GM18858 (cell line): ENCODE measurements at regions not wholly inside any gene's neighbourhood (a gene's known extent, or its start where the extent isn't known, plus 50 kb on each side); places are given as distances from the start of the nearest gene placed in this dataset.

Source experiments
- ATAC-seq: cut with Tn5 transposase; IDR thresholded peaks from one replicate; pipeline ENCODE4 v1.9.1; 2021; ENCODE audit not compliant: unreplicated experiment

DNA sequence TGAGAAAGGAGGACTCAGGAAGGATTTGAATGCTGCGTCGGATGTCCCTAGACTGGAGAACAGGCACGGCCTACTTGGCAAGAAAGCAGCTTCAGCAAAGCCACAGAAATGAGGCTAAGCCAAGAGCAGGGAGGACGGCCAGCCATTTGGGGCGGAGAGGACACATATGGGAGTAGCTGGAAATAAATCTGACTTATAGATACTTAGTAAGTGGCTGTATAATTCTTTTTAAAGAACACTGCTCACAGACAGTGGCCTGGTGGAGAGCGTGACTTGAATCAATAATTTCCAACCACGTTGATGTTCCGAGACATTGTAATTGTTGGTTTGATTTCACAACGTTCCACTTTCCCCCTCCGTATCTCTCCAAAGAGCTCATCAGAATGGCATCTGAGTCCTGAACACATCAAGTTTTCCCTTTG is 67.7 kb upstream of the JCAD start:
- no peak for ATAC-seq

- ATAC-seq, result no peak
These were observed 66.1 kb upstream of the JCAD start for GRCh38 chr10:30125496-30125895.

- no peak for ATAC-seq
These were observed 65.3 kb upstream of the JCAD start for GRCh38 chr10:30124704-30125103.

DNA sequence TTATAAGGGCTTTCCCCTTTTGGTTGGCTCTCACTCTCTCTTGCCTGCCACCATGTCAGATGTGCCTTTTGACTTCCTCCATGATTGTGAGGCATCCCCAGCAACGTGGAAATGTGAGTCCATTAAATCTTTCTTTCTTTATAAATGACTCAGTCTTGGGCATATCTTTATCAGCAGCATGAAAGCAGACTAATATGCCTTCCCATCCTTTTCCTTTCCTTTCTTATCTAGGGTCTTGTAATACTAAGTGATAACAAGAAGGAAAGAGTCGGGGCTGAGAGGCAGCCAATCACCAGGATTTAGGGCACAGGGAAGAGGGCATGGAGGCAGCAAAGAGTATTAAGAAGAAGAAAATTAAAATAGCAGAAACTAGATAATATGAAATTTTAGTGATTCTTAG is 62.0 kb upstream of the JCAD start:
- ATAC-seq, result no peak

DNA sequence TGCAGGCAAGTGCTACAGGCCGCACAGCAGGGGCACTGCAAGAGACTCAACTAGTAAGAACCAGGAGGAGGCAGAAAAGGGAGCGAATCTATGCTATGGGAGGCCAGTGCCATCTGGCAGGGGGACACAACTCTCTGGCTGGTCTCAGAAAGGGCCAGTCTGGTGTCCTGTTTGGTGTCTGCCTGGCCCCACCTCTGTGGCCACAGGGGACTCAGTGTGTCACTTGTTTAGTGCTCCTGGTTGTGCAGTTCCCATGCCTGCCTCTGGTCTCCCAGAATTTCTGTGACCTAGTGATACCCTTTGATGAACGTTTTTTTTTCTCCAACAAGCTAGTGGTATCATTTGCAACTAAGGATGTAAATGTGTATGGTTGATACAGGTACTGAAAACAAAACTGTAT is 59.2 kb upstream of the JCAD start:
- no peak for ATAC-seq

DNA sequence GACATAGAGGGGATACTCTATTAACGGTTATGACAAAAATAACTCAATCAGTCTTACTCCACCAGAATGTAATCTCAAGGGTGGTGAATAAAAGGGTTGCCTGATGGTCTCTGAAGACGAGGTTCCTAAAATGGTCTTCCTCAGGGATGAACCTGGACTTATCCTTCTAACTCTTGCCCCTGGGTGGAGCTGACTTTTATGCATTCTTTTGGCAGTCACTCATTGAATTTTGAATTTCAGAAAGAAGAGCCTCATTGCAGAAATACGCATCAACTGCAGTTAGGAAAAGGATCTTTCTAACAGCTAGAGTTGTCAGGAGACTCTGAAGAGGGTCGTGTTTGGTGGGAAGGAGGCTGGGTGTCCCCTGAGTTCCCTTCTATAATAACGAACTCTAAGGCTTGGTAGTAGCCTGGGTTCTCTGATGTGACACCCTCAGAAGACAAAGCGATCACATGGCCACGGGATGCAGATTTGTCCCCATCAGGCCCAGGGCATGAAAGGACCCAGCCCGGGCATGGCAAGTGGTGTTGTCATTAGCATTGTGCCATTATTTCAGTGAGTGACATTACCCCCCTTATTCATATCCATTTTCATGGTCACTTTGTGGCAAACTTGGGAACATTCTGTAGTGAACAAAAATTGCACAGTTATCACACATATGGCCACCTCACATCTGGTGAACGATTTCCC is 58.6 kb upstream of the JCAD start:
- no peak for ATAC-seq

DNA sequence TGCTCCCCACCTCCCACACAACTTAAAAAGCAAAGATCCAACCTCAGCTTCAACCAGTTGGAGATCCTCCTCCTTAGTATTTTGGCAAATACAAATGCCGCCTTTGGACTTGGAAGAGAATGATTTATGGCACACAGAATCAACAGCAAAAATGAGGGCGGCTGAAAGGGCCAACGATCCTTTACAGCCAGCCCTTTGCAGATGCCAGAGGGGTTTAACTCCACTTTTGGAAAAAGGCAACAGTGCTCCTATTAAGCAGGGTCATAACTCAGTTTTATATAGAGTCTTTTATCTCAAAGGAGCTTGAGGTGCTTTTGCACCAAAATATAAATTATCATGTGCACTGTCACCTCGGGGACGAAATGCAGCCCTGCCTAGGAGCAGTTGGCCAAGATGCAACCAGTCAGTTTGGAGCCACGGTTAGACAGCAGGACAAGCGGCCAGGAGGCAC is 56.7 kb upstream of the JCAD start:
- ATAC-seq, result no peak

DNA sequence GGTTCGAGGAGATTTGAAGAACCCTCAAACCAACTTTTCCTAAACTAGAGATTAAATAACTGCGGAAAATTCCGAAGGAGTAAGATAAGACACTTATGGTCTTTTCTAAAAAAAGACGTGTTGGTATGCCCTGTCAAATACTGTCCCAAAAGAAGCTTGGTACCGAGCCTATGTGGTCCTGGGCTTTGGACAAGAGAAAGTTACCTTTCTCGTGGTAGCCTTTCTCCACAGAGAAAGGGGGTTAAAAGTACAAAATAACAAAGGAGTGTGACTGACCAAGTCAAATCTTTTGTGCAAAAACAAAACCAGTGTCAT is 56.2 kb upstream of the JCAD start:
- ATAC-seq, result no peak

DNA sequence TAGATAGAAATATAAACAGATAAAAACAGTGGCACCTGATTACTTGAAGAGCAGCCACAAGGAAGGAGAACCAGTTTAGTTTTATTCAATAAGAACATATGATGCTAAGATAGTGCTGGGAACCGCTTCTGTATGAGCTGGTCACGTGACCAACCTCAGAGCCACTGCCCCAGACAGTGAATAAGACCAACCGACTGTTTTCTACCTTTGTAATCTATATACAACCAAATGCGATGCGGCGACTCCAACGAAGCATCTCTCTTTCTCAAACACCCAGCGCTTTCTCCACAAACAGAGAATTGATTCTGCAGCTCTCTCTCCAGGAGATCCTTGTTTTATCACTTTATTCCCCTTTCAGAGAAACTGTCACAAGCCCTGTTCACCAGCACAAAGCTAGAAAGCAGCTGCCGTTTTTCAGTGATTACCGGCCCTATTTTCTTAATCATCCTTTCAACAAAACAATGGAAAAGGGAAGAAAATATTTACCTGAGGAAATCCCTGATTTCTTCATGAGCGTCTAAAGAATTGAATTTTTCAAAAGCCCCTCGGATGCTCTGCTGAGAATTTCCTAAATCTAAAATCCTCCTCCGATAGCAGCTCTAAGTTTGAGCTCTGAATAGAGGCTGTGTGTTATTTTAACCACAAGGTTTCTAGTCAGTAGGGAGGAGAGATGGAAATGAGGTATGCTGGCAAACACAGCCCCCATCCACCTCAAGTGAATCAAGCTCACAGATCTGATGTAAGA is 55.7 kb upstream of the JCAD start:
- ATAC-seq, result no peak

DNA sequence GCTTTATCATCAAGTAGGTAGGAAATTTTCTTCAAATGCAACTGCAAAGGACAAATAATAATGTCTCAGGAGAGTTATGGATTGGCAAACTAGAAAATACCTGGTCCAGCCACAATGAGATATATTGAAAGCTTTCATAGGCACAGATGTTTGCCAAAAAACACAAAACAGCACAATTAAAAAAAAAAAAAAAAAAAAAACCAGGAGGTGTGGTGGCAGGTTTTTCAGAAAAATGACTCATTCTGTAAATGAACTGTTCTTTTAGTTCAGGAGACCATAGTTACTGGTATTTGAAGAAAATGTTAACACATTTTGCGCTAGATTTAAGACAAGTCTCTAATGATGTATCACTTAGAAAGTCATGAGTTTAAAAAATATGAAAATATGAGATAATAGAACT is 55.0 kb upstream of the JCAD start:
- no peak for ATAC-seq

DNA sequence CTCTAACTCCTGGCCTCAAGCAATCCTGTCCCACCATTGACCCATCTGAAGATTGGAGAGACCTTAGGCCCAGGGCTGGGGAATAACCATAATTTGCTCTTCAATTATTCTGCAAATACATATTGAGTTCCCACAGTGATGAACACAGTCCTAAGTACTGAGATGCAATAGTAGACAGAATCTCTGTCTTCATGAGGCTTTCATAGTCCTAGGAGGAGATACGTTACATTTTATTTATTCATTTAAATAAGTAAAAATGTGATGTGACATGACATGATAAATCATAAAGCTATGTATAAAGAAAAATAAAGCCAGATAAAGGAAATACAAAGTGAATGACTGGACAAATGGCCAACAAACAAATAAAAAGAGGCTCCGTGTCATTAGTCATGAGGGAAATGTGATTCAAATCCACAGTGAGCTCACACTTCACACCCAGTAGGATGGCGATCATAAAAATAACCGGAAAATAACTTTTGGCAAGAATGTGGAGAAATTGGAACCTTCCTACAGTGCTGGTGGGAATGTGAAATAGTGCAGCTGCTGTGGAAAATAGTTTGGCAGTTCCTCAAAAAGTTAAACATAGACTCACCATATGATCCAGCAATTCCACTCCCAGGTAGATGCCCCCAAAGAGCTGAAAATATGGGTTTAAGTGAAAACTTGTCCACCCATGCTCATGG is 52.1 kb upstream of the JCAD start:
- no peak for ATAC-seq
